ENCODE measurements at regions not wholly inside any gene's neighbourhood (a gene's known extent, or its start where the extent isn't known, plus 50 kb on each side); places are given as distances from the start of the nearest gene placed in this dataset.

GRCh38 chr16:87141402-87141801 is 175.8 kb downstream of the C16orf95 start (continued):
- TF ChIP-seq ZNF592 (IDR thresholded peaks at IDR 0.05) (no peak), SUPT20H (IDR thresholded peaks at IDR 0.05; ENCODE audit: borderline replicate concordance, control insufficient read depth, low read depth, low read length) (no peak)

- H2AFZ ChIP-seq (ENCODE audit: control insufficient read depth, low read depth, low read length) = no peak overlapping the region
- 35% methylated on average over 15 of the region's 15 CpGs for WGBS (ENCODE audit: insufficient coverage, insufficient replicate concordance, low lambda C conversion rate, missing lambda C conversion rate)
- ChIA-PET RAD21 (ENCODE audit: unreplicated experiment) (no interaction called here), CTCF (no interaction called here), SMC1A (ENCODE audit: uncharacterized antibody, unreplicated experiment) (no interaction called here), POLR2A (no interaction called here)
- H3K27me3 ChIP-seq (replicated peaks in 1 of 2; ENCODE audit: control insufficient read depth in 2 of 2, insufficient read depth in 2 of 2, low read length in 1 of 2) = no peaks in the 10 kb centered on the region
- H3K4me3 ChIP-seq = no peak overlapping the region
- ATAC-seq (no peak), FAIRE-seq (no peak), DNase-seq (ENCODE audit: low read depth, low spot score) (no peak)
- no peak overlapping the region for H3K27ac ChIP-seq (ENCODE audit: control insufficient read depth, insufficient read depth)
- no peaks in the 10 kb centered on the region for H3K4me1 ChIP-seq (ENCODE audit: control insufficient read depth, insufficient read depth, low read length)
- H3K4me2 ChIP-seq (ENCODE audit: control insufficient read depth, insufficient read depth) = no peak overlapping the region
- H3K9ac ChIP-seq (ENCODE audit: control insufficient read depth, insufficient read depth, low read length) = no peak overlapping the region
- intact Hi-C loops (cut with micrococcal nuclease; ENCODE audit: unreplicated experiment) = no loop called here
- H4K20me1 ChIP-seq (ENCODE audit: control insufficient read depth, insufficient read depth) = no peaks in the 10 kb centered on the region
- H3K9me3 ChIP-seq (replicated peaks; ENCODE audit: control insufficient read depth, insufficient read depth, low read length) = no peaks in the 10 kb centered on the region; the same call in 2 of the 3 replicates
- no TSS peak for BruUV-seq (replicated peaks)
- H3K79me2 ChIP-seq (ENCODE audit: control insufficient read depth, insufficient read depth, low read length) = no peaks in the 10 kb centered on the region
- in situ Hi-C loops (cut with MboI) = no loop called here
- no peaks in the 10 kb centered on the region for H3K36me3 ChIP-seq (ENCODE audit: control insufficient read depth in 2 of 2, insufficient read depth in 2 of 2, low read length in 1 of 2)
- no peak for TF ChIP-seq BCLAF1 (IDR thresholded peaks at IDR 0.05)
- no peak for TF ChIP-seq GABPA (IDR thresholded peaks at IDR 0.05; ENCODE audit: low read depth)
- no peak for TF ChIP-seq PKNOX1 (IDR thresholded peaks at IDR 0.05)
- TF ChIP-seq RAD51 (IDR thresholded peaks at IDR 0.05) = no peak
- no peak for TF ChIP-seq FOS (IDR thresholded peaks at IDR 0.05; ENCODE audit: borderline replicate concordance, extremely low read depth, insufficient read length)
- no peak for TF ChIP-seq MXI1 (IDR thresholded peaks at IDR 0.05; ENCODE audit: low read depth, low read length)
- TF ChIP-seq SUZ12 (IDR thresholded peaks at IDR 0.05; ENCODE audit: unreplicated experiment) = no peak
- no peak for TF ChIP-seq ZNF217 (IDR thresholded peaks at IDR 0.05)
- TF ChIP-seq RB1 (IDR thresholded peaks at IDR 0.05; ENCODE audit: borderline replicate concordance) = no peak
- no peak for TF ChIP-seq RCOR1 (conservative IDR thresholded peaks at IDR 0.05; ENCODE audit: low read depth, low read length)
- TF ChIP-seq MEF2A (IDR thresholded peaks at IDR 0.05; ENCODE audit: insufficient read depth, low read depth, low read length) = no peak
- no peak for TF ChIP-seq ZBTB33 (IDR thresholded peaks at IDR 0.05)
Measured at GRCh38 chr16:87143661-87144121, 173.5 kb downstream of the C16orf95 start.
